PC-9 (cell line): ENCODE measurements at regions not wholly inside any gene's neighbourhood (a gene's known extent, or its start where the extent isn't known, plus 50 kb on each side); places are given as distances from the start of the nearest gene placed in this dataset.
A peak's percentile ranks its signal among the peaks of the same experiment; 100 is the strongest.

ENCODE experiments used
- BruUV-seq: library from RNA; stranded (reverse); fragments of 400-500 nt; replicated peaks from 2 replicates; lab custom pipeline; 2021; lab: Mats Ljungman, UMichigan
- CTCF ChIA-PET: fragments of 300-600 bp; sonication (Branson Sonifier 250); formaldehyde crosslinking; loops from one replicate; lab custom pipeline; 2022; ENCODE audit warnings: antibody characterized with exemption; lab: Charles Lee
- POLR2A ChIA-PET: fragments of 300-600 bp; sonication (Branson Sonifier 250); formaldehyde crosslinking; loops from one replicate; lab custom pipeline; 2022; ENCODE audit warnings: antibody characterized with exemption; ENCODE audit not compliant: unreplicated experiment; lab: Charles Lee
- DNase-seq, 2 experiments: peaks; one replicate each; pipeline versions ENCODE4 v3.0.0 to v3.0.0-alpha.2; 2015 to 2022; ENCODE audit warnings: mixed read lengths in 1 of 2
- H2AFZ ChIP-seq: fragments of 200-600 bp; sonication (generic); 2 replicates; pipeline ENCODE4 v1.8.1; 2017; ENCODE audit warnings: antibody characterized with exemption
- H3F3A ChIP-seq: fragments of 200-600 bp; sonication (generic); 2 replicates; pipeline ENCODE4 v1.8.1; 2017; ENCODE audit warnings: antibody characterized with exemption, mild to moderate bottlenecking, low read depth; ENCODE audit not compliant: insufficient read depth
- H3K27ac ChIP-seq: fragments of 200-600 bp; sonication (generic); 2 replicates; pipeline ENCODE4 v1.6.1; 2016; ENCODE audit warnings: mixed run types
- H3K27me3 ChIP-seq: fragments of 200-600 bp; sonication (generic); 2 replicates; pipeline ENCODE4 v1.6.1; 2016; ENCODE audit warnings: low read depth, mixed run types; ENCODE audit not compliant: insufficient read depth
- H3K36me3 ChIP-seq: fragments of 200-600 bp; sonication (generic); 2 replicates; pipeline ENCODE4 v1.6.1; 2016; ENCODE audit warnings: low read depth, mixed run types
- H3K4me1 ChIP-seq: fragments of 200-600 bp; sonication (generic); replicated peaks from 2 replicates; pipeline ENCODE4 v1.6.1; 2016; ENCODE audit warnings: mixed run types; ENCODE audit not compliant: insufficient read depth
- H3K4me2 ChIP-seq: fragments of 200-600 bp; sonication (generic); 2 replicates; pipeline ENCODE4 v1.6.1; 2017; ENCODE audit warnings: mixed run types
- H3K4me3 ChIP-seq: fragments of 200-600 bp; sonication (generic); 2 replicates; pipeline ENCODE4 v1.6.1; 2016; ENCODE audit warnings: mixed run types
- H3K79me2 ChIP-seq: fragments of 200-600 bp; sonication (generic); 2 replicates; pipeline ENCODE4 v1.6.1; 2017; ENCODE audit warnings: low read depth, mixed run types
- H3K9me2 ChIP-seq: fragments of 200-600 bp; sonication (generic); 2 replicates; pipeline ENCODE4 v1.8.1; 2017; ENCODE audit warnings: mild to moderate bottlenecking; ENCODE audit not compliant: insufficient read depth
- H3K9me3 ChIP-seq: fragments of 200-600 bp; sonication (generic); 2 replicates; pipeline ENCODE4 v1.8.1; 2016; ENCODE audit warnings: low read depth; ENCODE audit not compliant: insufficient read depth
- H4K20me1 ChIP-seq: fragments of 200-600 bp; sonication (generic); 2 replicates; pipeline ENCODE4 v1.8.1; 2017; ENCODE audit not compliant: insufficient read depth
- CTCF ChIP-seq: fragments of 200-600 bp; sonication (generic); conservative IDR thresholded peaks from 2 replicates; pipeline ENCODE4 v1.6.1; 2017; ENCODE audit warnings: mixed run types, antibody characterized with exemption, mild to moderate bottlenecking, moderate library complexity
- EZH2 ChIP-seq: fragments of 200-600 bp; sonication (generic); IDR thresholded peaks from 2 replicates; pipeline ENCODE4 v1.8.0; 2017; ENCODE audit warnings: antibody characterized with exemption, low read depth
- intact Hi-C: fragments of 100-400 bp; cut with micrococcal nuclease; formaldehyde crosslinking; loops from one replicate; pipeline ENCODE4 v1.10.0; 2022; ENCODE audit not compliant: unreplicated experiment

- CTCF ChIA-PET: no interaction called here
Observed at GRCh38 chr6:111990214-111990613, 63.7 kb upstream of the CCN6 start.

GRCh38 chr6:111992851-111993250 is 61.1 kb upstream of the CCN6 start:
- Histone ChIP-seq H3K27me3 (no peaks in the 10 kb centered on the region), H3K9me3 (peaks cover 4% of the 10 kb centered on the region; the same call in 1 of the 2 replicates), H3K9me2 (no peaks in the 10 kb centered on the region), H3K4me3 (no peak overlapping the region), H3K4me2 (no peak overlapping the region), H3K4me1 (peaks cover 30% of the 10 kb centered on the region), H3K27ac (no peak overlapping the region), H3F3A (no peaks in the 10 kb centered on the region), H2AFZ (peak overlapping the region; percentile 4; the same call in 1 of the 2 replicates), H3K36me3 (no peaks in the 10 kb centered on the region), H4K20me1 (no peaks in the 10 kb centered on the region), H3K79me2 (no peaks in the 10 kb centered on the region)
- CTCF ChIA-PET: no interaction called here
- DNase-seq: no peak
- intact Hi-C loops: no loop called here
- POLR2A ChIA-PET: no interaction called here
- TF ChIP-seq CTCF (no peak), EZH2 (no peak)
- no TSS peak for BruUV-seq

More at GRCh38 chr6:111990214-111990613, 63.7 kb upstream of the CCN6 start:
- H3K9me2 ChIP-seq: no peaks in the 10 kb centered on the region
- TF ChIP-seq CTCF (no peak), EZH2 (no peak)
- no peak overlapping the region for H3K4me2 ChIP-seq
- DNase-seq: no peak
- POLR2A ChIA-PET: no interaction called here
- peaks cover 9% of the 10 kb centered on the region; the same call in 1 of the 2 replicates for H3K9me3 ChIP-seq
- no TSS peak for BruUV-seq
- 0 out of 2 replicates have a peak overlapping the region, but pooled peaks have one; percentile 32 for H2AFZ ChIP-seq
- no peak overlapping the region for H3K4me3 ChIP-seq
- H3F3A ChIP-seq: peaks cover 10% of the 10 kb centered on the region; the same call in 1 of the 2 replicates
- H3K27me3 ChIP-seq: no peaks in the 10 kb centered on the region
- intact Hi-C loops: no loop called here
- no peaks in the 10 kb centered on the region for H4K20me1 ChIP-seq
- H3K4me1 ChIP-seq: peaks cover 28% of the 10 kb centered on the region
- no peaks in the 10 kb centered on the region for H3K36me3 ChIP-seq
- H3K79me2 ChIP-seq: no peaks in the 10 kb centered on the region
- no peak overlapping the region for H3K27ac ChIP-seq

DNA sequence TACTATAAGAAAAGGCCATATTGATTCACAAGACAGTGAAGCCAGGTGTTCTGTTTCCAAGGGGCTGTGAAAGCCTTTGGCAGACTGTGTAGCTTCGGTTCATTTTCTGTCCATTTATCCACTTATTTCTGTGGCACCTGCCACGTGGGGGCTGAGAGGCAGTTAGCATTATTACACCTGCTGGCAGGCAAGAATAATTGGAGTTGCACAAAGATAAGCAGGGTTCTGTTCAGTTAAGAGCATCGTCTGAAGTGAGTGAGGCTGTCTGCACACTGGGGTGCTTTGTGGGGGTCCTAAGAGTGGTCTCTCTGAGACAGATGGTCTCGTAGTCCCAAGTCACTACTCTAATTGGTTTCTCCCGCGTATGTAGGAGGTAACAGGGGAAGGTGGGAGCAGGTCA is 60.6 kb upstream of the CCN6 start:
- ChIA-PET POLR2A (no interaction called here), CTCF (no interaction called here)
- intact Hi-C loops: no loop called here
- H4K20me1 ChIP-seq: no peaks in the 10 kb centered on the region
- peaks cover 30% of the 10 kb centered on the region for H3K4me1 ChIP-seq
- no peak overlapping the region for H3K27ac ChIP-seq
- no peak for TF ChIP-seq CTCF
- no peak for TF ChIP-seq EZH2
- no peaks in the 10 kb centered on the region for H3F3A ChIP-seq
- no peak overlapping the region for H3K4me3 ChIP-seq
- no peaks in the 10 kb centered on the region for H3K79me2 ChIP-seq
- no TSS peak for BruUV-seq
- H3K27me3 ChIP-seq: no peaks in the 10 kb centered on the region
- H3K9me2 ChIP-seq: no peaks in the 10 kb centered on the region
- no peak overlapping the region for H3K4me2 ChIP-seq
- peak overlapping the region; percentile 4; the same call in 1 of the 2 replicates for H2AFZ ChIP-seq
- no peaks in the 10 kb centered on the region for H3K36me3 ChIP-seq
- peaks cover 1% of the 10 kb centered on the region; the same call in 1 of the 2 replicates for H3K9me3 ChIP-seq
- DNase-seq: no peak
